ENCODE measurements at regions not wholly inside any gene's neighbourhood (a gene's known extent, or its start where the extent isn't known, plus 50 kb on each side); places are given as distances from the start of the nearest gene placed in this dataset.

- Histone ChIP-seq H4K20me1 (ENCODE audit: control insufficient read depth, insufficient read depth, insufficient read length) (no peaks in the 10 kb centered on the region), H3K4me2 (ENCODE audit: insufficient read depth, insufficient read length, low read length) (no peak overlapping the region), H2BK12ac (ENCODE audit: insufficient read length, low read depth, low read length) (no peak overlapping the region), H3K9ac (ENCODE audit: extremely low read depth, insufficient read length, low read length) (no peak overlapping the region), H2AFZ (ENCODE audit: low read length) (no peak overlapping the region), H3K27ac (ENCODE audit: insufficient read length, low read depth, low read length) (no peak overlapping the region), H3K18ac (ENCODE audit: insufficient read length, low read depth, low read length) (no peak overlapping the region), H2BK120ac (ENCODE audit: low read depth, low read length, poor library complexity, severe bottlenecking) (no peak overlapping the region), H3K4ac (ENCODE audit: low read depth, low read length) (no peak overlapping the region), H3K79me1 (ENCODE audit: insufficient read depth, low read depth, low read length, poor library complexity, severe bottlenecking) (no peaks in the 10 kb centered on the region), H3K14ac (ENCODE audit: insufficient read depth, low read length) (no peak overlapping the region), H3K4me1 (ENCODE audit: insufficient read depth, low read length) (no peaks in the 10 kb centered on the region), H4K5ac (ENCODE audit: insufficient read length, low read depth, low read length) (no peak overlapping the region), H4K8ac (replicated peaks; ENCODE audit: insufficient read length, low read depth, low read length) (no peak overlapping the region), H3K9me3 (ENCODE audit: control insufficient read depth, low read depth, low read length) (no peaks in the 10 kb centered on the region), H3K27me3 (ENCODE audit: insufficient read depth, low read length) (no peaks in the 10 kb centered on the region), H3K23me2 (ENCODE audit: insufficient read length, low read depth, low read length, poor library complexity, severe bottlenecking) (no peaks in the 10 kb centered on the region), H2BK5ac (ENCODE audit: insufficient read length, low read length) (no peak overlapping the region), H3K79me2 (ENCODE audit: insufficient read depth, low read length) (no peaks in the 10 kb centered on the region), H3T11ph (ENCODE audit: low read length) (no peak overlapping the region), H3K23ac (ENCODE audit: insufficient read length, low read depth, low read length) (no peak overlapping the region), H2BK20ac (ENCODE audit: low read depth, low read length, poor library complexity, severe bottlenecking) (no peak overlapping the region), H2BK15ac (ENCODE audit: low read depth, low read length) (no peak overlapping the region), H3K56ac (ENCODE audit: insufficient read length, low read depth, low read length) (no peak overlapping the region), H4K91ac (ENCODE audit: insufficient read length, low read depth, low read length) (no peak overlapping the region), H2AK5ac (ENCODE audit: insufficient read length, low read length) (no peak overlapping the region)
- Mint-ChIP-seq H3K27ac (no peak overlapping the region), H3K4me1 (no peaks in the 10 kb centered on the region), H3K9me3 (no peaks in the 10 kb centered on the region), H3K36me3 (ENCODE audit: insufficient read depth in 1 of 3, low read depth in 3 of 3) (no peaks in the 10 kb centered on the region), H3K27me3 (ENCODE audit: low read depth) (no peaks in the 10 kb centered on the region; the same call in none of the 2 replicates), H3K4me3 (no peak overlapping the region)
- DNase-seq: no peak
- no CpG with 5 or more reads among the region's 1 CpG for WGBS (ENCODE audit: extremely low coverage, insufficient read length, low lambda C conversion rate)
- TF ChIP-seq CTCF (conservative IDR thresholded peaks at IDR 0.05): no peak
Measured at GRCh38 chr11:15349413-15349812, 234.7 kb downstream of the INSC start.

Measured in H9 (cell line).